GM12878 (cell line): ENCODE measurements at regions not wholly inside any gene's neighbourhood (a gene's known extent, or its start where the extent isn't known, plus 50 kb on each side); places are given as distances from the start of the nearest gene placed in this dataset.

Experiments used
- ATAC-seq: fragments of 200-7000 bp; cut with Tn5 transposase; 3 replicates; pipeline ENCODE4 v1.9.1; 2020; ENCODE audit warnings: mild to moderate bottlenecking, moderate library complexity
- BruUV-seq: library from RNA; stranded (reverse); fragments of 400-500 nt; replicated peaks from 2 replicates; lab custom pipeline; 2021; lab: Mats Ljungman, UMichigan
- CTCF ChIA-PET: fragments of 300-600 bp; sonication (Branson Sonifier 250); formaldehyde crosslinking; extraction: SDS; loops from one replicate; lab custom pipeline; 2021; ENCODE audit warnings: inconsistent platforms; lab: Yijun Ruan, JAX
- POLR2A ChIA-PET: fragments of 350-600 bp; formaldehyde crosslinking; extraction: SDS; loops from one replicate; lab custom pipeline; 2021; ENCODE audit warnings: inconsistent platforms; lab: Charles Lee
- RAD21 ChIA-PET: fragments of 300-600 bp; sonication (Branson Sonifier 250); formaldehyde crosslinking; loops from one replicate; lab custom pipeline; 2023; ENCODE audit warnings: antibody characterized with exemption; ENCODE audit not compliant: unreplicated experiment; lab: Charles Lee
- SMC1A ChIA-PET: fragments of 300-600 bp; sonication (Branson Sonifier 250); formaldehyde crosslinking; loops from one replicate; lab custom pipeline; 2023; ENCODE audit not compliant: unreplicated experiment, uncharacterized antibody; lab: Charles Lee
- DNase-seq: peaks from one replicate; pipeline ENCODE4 v3.0.0-alpha.2; 2011; ENCODE audit warnings: low read depth, low spot score
- FAIRE-seq: peaks from 3 replicates; lab custom pipeline; 2011; peaks lifted over from hg19 to GRCh38; lab: Jason Lieb, UNC
- H2AFZ ChIP-seq: 2 replicates; pipeline ENCODE4 v1.6.0; 2011; ENCODE audit warnings: low read depth, low read length, control low read depth; ENCODE audit not compliant: control insufficient read depth
- H3K27ac ChIP-seq: 2 replicates; pipeline ENCODE4 v1.5.1; 2011; ENCODE audit warnings: control low read depth; ENCODE audit not compliant: control insufficient read depth, insufficient read depth
- H3K27me3 ChIP-seq, 2 experiments: replicated peaks in 1 of 2; 2 replicates each; pipeline versions ENCODE4 v1.6.0 to v1.6.1; 2011; ENCODE audit warnings: low read length in 1 of 2; ENCODE audit not compliant: control insufficient read depth in 2 of 2, insufficient read depth in 2 of 2
- H3K36me3 ChIP-seq, 2 experiments: 2 replicates each; pipeline ENCODE4 v1.5.1; 2011; ENCODE audit warnings: low read length in 1 of 2; ENCODE audit not compliant: control insufficient read depth in 2 of 2, insufficient read depth in 2 of 2
- H3K4me1 ChIP-seq: 2 replicates; pipeline ENCODE4 v1.6.1; 2011; ENCODE audit warnings: mild to moderate bottlenecking, low read length, moderate library complexity, mixed read lengths; ENCODE audit not compliant: control insufficient read depth, insufficient read depth
- H3K4me2 ChIP-seq: 2 replicates; pipeline ENCODE4 v1.6.0; 2011; ENCODE audit warnings: control low read depth; ENCODE audit not compliant: control insufficient read depth, insufficient read depth
- H3K4me3 ChIP-seq: fragments of 200-600 bp; sonication (generic); 2 replicates; pipeline ENCODE4 v1.5.1; 2016
- H3K79me2 ChIP-seq: 2 replicates; pipeline ENCODE4 v1.6.0; 2011; ENCODE audit warnings: low read length; ENCODE audit not compliant: control insufficient read depth, insufficient read depth
- H3K9ac ChIP-seq: 2 replicates; pipeline ENCODE4 v1.8.0; 2011; ENCODE audit warnings: low read length, control low read depth, mixed read lengths; ENCODE audit not compliant: control insufficient read depth, insufficient read depth
- H3K9me3 ChIP-seq: replicated peaks from 3 replicates; pipeline ENCODE4 v1.5.1; 2011; ENCODE audit warnings: mild to moderate bottlenecking, low read length; ENCODE audit not compliant: control insufficient read depth, insufficient read depth
- H4K20me1 ChIP-seq: 2 replicates; pipeline ENCODE4 v1.6.0; 2011; ENCODE audit not compliant: control insufficient read depth, insufficient read depth
- KLF5 ChIP-seq: fragments of 450-650 bp; IDR thresholded peaks from 2 replicates; pipeline ENCODE4 v1.6.1; 2014; ENCODE audit warnings: mild to moderate bottlenecking; ENCODE audit not compliant: partially characterized antibody
- MEF2B ChIP-seq: fragments of 450-650 bp; IDR thresholded peaks from 2 replicates; pipeline ENCODE4 v1.6.1; 2018; ENCODE audit warnings: mild to moderate bottlenecking, moderate library complexity; ENCODE audit not compliant: partially characterized antibody, poor library complexity, severe bottlenecking
- SRF ChIP-seq, 2 experiments: IDR thresholded peaks; 2 replicates each; pipeline ENCODE4 v1.6.1; 2011; ENCODE audit warnings: low read depth in 2 of 2, low read length in 2 of 2, mild to moderate bottlenecking in 1 of 2, moderate library complexity in 1 of 2
- TCF12 ChIP-seq: IDR thresholded peaks from 2 replicates; pipeline ENCODE4 v1.6.1; 2011; ENCODE audit warnings: low read depth, mild to moderate bottlenecking, low read length
- TCF7 ChIP-seq: IDR thresholded peaks from 2 replicates; pipeline ENCODE4 v1.6.1; 2014; ENCODE audit warnings: antibody characterized with exemption, borderline replicate concordance
- WGBS: methylation state at CpG from one replicate; pipeline ENCODE4 v1.1.6; 2016; ENCODE audit warnings: low lambda C conversion rate; ENCODE audit not compliant: insufficient replicate concordance, insufficient coverage; ENCODE audit errors: missing lambda C conversion rate; 5-methylcytosine and 5-hydroxymethylcytosine counted together
- in situ Hi-C: fragments of 300-500 bp; cut with MboI; formaldehyde crosslinking; loops from 9 replicates; pipeline ENCODE4 v1.14.3; 2018; ENCODE audit warnings: mixed read lengths
- intact Hi-C: fragments of 100-400 bp; cut with micrococcal nuclease; formaldehyde crosslinking; loops from one replicate; pipeline ENCODE4 v1.14.2; 2022; ENCODE audit not compliant: unreplicated experiment
- TF ChIP-seq, protein P1 (sequence below): fragments of 450-650 bp; IDR thresholded peaks from 2 replicates; pipeline ENCODE4 v1.6.1; 2018; ENCODE audit warnings: mild to moderate bottlenecking, low read depth, moderate library complexity; ENCODE audit not compliant: partially characterized antibody
- TF ChIP-seq, protein P2 (sequence below): fragments of 450-650 bp; formaldehyde crosslinking; IDR thresholded peaks from 2 replicates; pipeline ENCODE4 v1.4.0; 2022; ENCODE audit warnings: mild to moderate bottlenecking, moderate library complexity

DNA sequence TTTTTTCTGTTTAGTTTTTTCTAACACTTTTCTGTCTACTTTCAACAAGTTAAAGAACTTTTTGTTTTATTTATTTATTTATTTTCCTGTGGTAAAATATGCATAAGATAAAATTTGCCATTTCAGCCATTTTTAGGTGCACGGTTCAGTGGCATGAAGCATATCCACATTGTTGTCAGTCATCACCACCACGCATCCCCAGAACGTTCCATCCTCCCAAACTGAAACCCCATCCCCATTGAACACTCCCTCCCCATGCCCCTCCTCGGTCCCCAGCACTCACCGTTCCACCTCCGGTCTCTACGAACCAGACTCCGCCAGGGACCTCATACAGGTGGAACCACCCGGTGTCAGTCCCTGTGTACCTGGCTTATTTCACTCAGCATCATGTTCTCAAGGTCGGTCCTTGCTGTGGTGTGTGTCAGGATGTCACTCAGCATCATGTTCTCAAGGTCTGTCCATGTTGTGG lies 118.1 kb downstream of the SIK1 start (continued):
- TF ChIP-seq, protein P1, sequence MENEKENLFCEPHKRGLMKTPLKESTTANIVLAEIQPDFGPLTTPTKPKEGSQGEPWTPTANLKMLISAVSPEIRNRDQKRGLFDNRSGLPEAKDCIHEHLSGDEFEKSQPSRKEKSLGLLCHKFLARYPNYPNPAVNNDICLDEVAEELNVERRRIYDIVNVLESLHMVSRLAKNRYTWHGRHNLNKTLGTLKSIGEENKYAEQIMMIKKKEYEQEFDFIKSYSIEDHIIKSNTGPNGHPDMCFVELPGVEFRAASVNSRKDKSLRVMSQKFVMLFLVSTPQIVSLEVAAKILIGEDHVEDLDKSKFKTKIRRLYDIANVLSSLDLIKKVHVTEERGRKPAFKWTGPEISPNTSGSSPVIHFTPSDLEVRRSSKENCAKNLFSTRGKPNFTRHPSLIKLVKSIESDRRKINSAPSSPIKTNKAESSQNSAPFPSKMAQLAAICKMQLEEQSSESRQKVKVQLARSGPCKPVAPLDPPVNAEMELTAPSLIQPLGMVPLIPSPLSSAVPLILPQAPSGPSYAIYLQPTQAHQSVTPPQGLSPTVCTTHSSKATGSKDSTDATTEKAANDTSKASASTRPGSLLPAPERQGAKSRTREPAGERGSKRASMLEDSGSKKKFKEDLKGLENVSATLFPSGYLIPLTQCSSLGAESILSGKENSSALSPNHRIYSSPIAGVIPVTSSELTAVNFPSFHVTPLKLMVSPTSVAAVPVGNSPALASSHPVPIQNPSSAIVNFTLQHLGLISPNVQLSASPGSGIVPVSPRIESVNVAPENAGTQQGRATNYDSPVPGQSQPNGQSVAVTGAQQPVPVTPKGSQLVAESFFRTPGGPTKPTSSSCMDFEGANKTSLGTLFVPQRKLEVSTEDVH = no peak

DNA sequence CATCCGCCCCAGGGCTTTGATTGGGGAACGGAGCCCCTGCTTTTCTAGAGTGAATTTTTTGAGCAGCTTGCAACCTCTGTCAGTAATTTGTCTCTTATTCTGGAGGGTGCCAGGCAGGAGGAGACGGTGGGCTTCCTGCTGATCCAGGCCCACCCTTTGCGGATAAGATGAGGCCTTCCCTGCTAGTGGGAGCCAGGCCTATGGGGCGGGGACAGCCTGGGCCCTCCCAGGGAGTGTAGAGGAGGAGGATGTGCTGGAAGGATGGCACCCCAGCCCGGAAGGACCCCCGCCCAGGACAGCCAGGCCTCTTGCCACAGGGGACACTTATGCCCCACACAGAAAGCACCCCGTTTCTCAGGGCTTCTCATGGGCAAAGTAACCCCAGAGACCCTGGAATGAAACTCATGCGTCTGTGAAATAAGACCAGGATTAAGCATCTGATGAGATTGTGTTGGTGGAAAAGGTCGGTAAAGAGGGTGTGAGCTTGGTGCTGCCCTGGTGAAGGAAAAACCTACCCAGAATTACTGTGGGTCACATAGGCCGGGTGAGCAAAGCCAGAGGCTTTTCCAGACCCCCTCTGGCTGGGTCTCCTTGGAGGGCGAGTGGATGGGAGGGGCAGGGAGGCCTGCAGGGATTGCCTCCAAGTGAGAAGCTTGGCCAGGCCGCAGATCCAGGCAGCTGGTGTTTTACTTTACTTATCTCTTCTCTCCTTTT lies 118.7 kb downstream of the SIK1 start:
- intact Hi-C loops = loop anchor here (5.0 kb wide), 1 partner anchor 339 kb away; no protein-coding TSS in a partner anchor
- CTCF ChIA-PET = interaction anchor here (0.6 kb wide), 1 partner anchor 9 kb away, joined by 3 read pairs; no protein-coding TSS in a partner anchor
- Histone ChIP-seq H3K4me1 (peaks cover 25% of the 10 kb centered on the region), H3K27ac (no peak overlapping the region), H2AFZ (no peak overlapping the region), H3K9ac (no peak overlapping the region), H3K79me2 (no peaks in the 10 kb centered on the region)
- SMC1A ChIA-PET = no interaction called here
- in situ Hi-C loops = no loop called here
- POLR2A ChIA-PET = no interaction called here
- DNase-seq (no peak), FAIRE-seq (no peak)
- no peak for TF ChIP-seq TCF12
- TF ChIP-seq, protein P2, sequence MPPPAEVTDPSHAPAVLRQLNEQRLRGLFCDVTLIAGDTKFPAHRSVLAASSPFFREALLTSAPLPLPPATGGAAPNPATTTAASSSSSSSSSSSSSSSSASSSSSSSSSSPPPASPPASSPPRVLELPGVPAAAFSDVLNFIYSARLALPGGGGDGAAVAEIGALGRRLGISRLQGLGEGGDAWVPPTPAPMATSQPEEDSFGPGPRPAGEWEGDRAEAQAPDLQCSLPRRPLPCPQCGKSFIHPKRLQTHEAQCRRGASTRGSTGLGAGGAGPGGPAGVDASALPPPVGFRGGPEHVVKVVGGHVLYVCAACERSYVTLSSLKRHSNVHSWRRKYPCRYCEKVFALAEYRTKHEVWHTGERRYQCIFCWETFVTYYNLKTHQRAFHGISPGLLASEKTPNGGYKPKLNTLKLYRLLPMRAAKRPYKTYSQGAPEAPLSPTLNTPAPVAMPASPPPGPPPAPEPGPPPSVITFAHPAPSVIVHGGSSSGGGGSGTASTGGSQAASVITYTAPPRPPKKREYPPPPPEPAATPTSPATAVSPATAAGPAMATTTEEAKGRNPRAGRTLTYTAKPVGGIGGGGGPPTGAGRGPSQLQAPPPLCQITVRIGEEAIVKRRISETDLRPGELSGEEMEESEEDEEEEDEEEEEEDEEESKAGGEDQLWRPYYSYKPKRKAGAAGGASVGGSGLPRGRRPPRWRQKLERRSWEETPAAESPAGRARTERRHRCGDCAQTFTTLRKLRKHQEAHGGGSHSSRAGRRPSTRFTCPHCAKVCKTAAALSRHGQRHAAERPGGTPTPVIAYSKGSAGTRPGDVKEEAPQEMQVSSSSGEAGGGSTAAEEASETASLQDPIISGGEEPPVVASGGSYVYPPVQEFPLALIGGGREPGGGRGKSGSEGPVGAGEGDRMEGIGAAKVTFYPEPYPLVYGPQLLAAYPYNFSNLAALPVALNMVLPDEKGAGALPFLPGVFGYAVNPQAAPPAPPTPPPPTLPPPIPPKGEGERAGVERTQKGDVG (CRISPR knock-in tag) = no peak
- no peak for TF ChIP-seq SRF (IDR thresholded peaks at IDR 0.05; ENCODE audit: low read depth in 2 of 2, low read length in 2 of 2)
- TF ChIP-seq KLF5 = no peak
- no peak for TF ChIP-seq MEF2B
- TF ChIP-seq TCF7 = no peak
- TF ChIP-seq, all 136 proteins: peak for 0
- 90% methylated on average over 13 of the region's 13 CpGs for WGBS
- no peaks in the 10 kb centered on the region for H3K9me3 ChIP-seq
- H3K4me2 ChIP-seq = no peak overlapping the region
- H3K4me3 ChIP-seq = no peak overlapping the region
- H3K36me3 ChIP-seq = no peaks in the 10 kb centered on the region
- H4K20me1 ChIP-seq = no peaks in the 10 kb centered on the region
- no TSS peak for BruUV-seq
- no peaks in the 10 kb centered on the region for H3K27me3 ChIP-seq
- no peak for ATAC-seq
- RAD21 ChIA-PET = no interaction called here
